Glomerular endothelial cell (primary cell): ENCODE measurements at regions not wholly inside any gene's neighbourhood (a gene's known extent, or its start where the extent isn't known, plus 50 kb on each side); places are given as distances from the start of the nearest gene placed in this dataset.

Experiments used
- DNase-seq: peaks from one replicate; pipeline ENCODE4 v3.0.0-alpha.2; 2011; ENCODE audit warnings: low read depth, low spot score; ENCODE audit errors: extremely low read depth

- no peak for DNase-seq
Observed at GRCh38 chr6:88263591-88263990, 97.4 kb upstream of the CNR1 start.

- DNase-seq = no peak
Observed at GRCh38 chr6:88262332-88262731, 96.2 kb upstream of the CNR1 start.

- DNase-seq = no peak
Observed at GRCh38 chr6:88251301-88251700, 85.2 kb upstream of the CNR1 start.

GRCh38 chr6:88248709-88249321 lies 82.7 kb upstream of the CNR1 start:
- no peak for DNase-seq

- DNase-seq = no peak
Observed at GRCh38 chr6:88246654-88247053, 80.5 kb upstream of the CNR1 start.

GRCh38 chr6:88244721-88245120 lies 78.6 kb upstream of the CNR1 start:
- no peak for DNase-seq

GRCh38 chr6:88238901-88239300 lies 72.8 kb upstream of the CNR1 start:
- DNase-seq = no peak

GRCh38 chr6:88238065-88238464 lies 71.9 kb upstream of the CNR1 start:
- DNase-seq = no peak

GRCh38 chr6:88236612-88237360 lies 70.6 kb upstream of the CNR1 start:
- DNase-seq = no peak

GRCh38 chr6:88232753-88233152 lies 66.6 kb upstream of the CNR1 start:
- DNase-seq = no peak

- no peak for DNase-seq
Observed at GRCh38 chr6:88223298-88223697, 57.2 kb upstream of the CNR1 start.

- no peak for DNase-seq
Observed at GRCh38 chr6:88220493-88220892, 54.3 kb upstream of the CNR1 start.

- DNase-seq = no peak
Observed at GRCh38 chr6:88216182-88216581, 50.0 kb upstream of the CNR1 start.
